ENCODE measurements at regions not wholly inside any gene's neighbourhood (a gene's known extent, or its start where the extent isn't known, plus 50 kb on each side); places are given as distances from the start of the nearest gene placed in this dataset.

DNA sequence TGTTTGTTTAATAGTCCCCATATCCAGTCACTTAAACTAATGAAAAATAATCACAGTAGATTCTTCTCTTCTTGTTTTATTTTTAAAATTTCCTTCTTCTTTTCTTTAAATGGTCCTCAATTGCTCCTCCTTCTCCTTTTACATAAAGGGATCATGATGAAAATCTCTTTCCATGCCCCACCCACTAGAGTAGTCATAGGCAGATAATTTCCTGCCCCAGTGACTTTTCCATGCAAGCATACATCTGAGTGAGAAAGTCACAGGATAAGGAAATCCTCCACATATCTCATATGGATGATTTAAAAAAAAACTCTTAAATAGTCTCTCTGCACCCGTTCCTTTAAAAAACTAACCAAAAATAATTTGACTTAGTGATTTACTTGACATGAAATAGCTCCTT is 552.3 kb upstream of the SETBP1 start:
- TF ChIP-seq, protein P1, sequence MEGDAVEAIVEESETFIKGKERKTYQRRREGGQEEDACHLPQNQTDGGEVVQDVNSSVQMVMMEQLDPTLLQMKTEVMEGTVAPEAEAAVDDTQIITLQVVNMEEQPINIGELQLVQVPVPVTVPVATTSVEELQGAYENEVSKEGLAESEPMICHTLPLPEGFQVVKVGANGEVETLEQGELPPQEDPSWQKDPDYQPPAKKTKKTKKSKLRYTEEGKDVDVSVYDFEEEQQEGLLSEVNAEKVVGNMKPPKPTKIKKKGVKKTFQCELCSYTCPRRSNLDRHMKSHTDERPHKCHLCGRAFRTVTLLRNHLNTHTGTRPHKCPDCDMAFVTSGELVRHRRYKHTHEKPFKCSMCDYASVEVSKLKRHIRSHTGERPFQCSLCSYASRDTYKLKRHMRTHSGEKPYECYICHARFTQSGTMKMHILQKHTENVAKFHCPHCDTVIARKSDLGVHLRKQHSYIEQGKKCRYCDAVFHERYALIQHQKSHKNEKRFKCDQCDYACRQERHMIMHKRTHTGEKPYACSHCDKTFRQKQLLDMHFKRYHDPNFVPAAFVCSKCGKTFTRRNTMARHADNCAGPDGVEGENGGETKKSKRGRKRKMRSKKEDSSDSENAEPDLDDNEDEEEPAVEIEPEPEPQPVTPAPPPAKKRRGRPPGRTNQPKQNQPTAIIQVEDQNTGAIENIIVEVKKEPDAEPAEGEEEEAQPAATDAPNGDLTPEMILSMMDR (IDR thresholded peaks at IDR 0.05; ENCODE audit: insufficient read depth, low read length), result no peak
- no peak for TF ChIP-seq SPI1 (IDR thresholded peaks at IDR 0.05; ENCODE audit: borderline replicate concordance, low read depth)
- TF ChIP-seq, protein P2, sequence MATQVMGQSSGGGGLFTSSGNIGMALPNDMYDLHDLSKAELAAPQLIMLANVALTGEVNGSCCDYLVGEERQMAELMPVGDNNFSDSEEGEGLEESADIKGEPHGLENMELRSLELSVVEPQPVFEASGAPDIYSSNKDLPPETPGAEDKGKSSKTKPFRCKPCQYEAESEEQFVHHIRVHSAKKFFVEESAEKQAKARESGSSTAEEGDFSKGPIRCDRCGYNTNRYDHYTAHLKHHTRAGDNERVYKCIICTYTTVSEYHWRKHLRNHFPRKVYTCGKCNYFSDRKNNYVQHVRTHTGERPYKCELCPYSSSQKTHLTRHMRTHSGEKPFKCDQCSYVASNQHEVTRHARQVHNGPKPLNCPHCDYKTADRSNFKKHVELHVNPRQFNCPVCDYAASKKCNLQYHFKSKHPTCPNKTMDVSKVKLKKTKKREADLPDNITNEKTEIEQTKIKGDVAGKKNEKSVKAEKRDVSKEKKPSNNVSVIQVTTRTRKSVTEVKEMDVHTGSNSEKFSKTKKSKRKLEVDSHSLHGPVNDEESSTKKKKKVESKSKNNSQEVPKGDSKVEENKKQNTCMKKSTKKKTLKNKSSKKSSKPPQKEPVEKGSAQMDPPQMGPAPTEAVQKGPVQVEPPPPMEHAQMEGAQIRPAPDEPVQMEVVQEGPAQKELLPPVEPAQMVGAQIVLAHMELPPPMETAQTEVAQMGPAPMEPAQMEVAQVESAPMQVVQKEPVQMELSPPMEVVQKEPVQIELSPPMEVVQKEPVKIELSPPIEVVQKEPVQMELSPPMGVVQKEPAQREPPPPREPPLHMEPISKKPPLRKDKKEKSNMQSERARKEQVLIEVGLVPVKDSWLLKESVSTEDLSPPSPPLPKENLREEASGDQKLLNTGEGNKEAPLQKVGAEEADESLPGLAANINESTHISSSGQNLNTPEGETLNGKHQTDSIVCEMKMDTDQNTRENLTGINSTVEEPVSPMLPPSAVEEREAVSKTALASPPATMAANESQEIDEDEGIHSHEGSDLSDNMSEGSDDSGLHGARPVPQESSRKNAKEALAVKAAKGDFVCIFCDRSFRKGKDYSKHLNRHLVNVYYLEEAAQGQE (IDR thresholded peaks at IDR 0.05; ENCODE audit: insufficient replicate concordance, low read depth), result no peak

Data from HL-60 (cell line).